Cardiac muscle cell (in vitro differentiated cells and primary cell): ENCODE measurements at regions not wholly inside any gene's neighbourhood (a gene's known extent, or its start where the extent isn't known, plus 50 kb on each side); places are given as distances from the start of the nearest gene placed in this dataset.
"Not testable (repeated sequence)": the region's sequence is repeated elsewhere in the genome, so short reads cannot be mapped to it uniquely, and the experiment has no call there.

ENCODE experiments used
- DNase-seq, 2 donors: peaks; one replicate each; pipeline versions ENCODE4 v3.0.0 to v3.0.0-alpha.2; 2010 to 2017; ENCODE audit warnings: low read depth in 1 of 2, low spot score in 1 of 2
- H3K27ac ChIP-seq: fragments of 200-600 bp; sonication (generic); 2 replicates; pipeline ENCODE4 v1.5.1; 2016
- H3K27me3 ChIP-seq: fragments of 200-600 bp; sonication (generic); 2 replicates; pipeline ENCODE4 v1.6.0; 2016; ENCODE audit warnings: control low read depth
- H3K36me3 ChIP-seq: fragments of 200-600 bp; sonication (generic); 2 replicates; pipeline ENCODE4 v1.5.1; 2016; ENCODE audit warnings: control low read depth
- H3K4me1 ChIP-seq: fragments of 200-600 bp; sonication (generic); 2 replicates; pipeline ENCODE4 v1.8.1; 2017; ENCODE audit warnings: low read depth, mild to moderate bottlenecking, mixed run types
- H3K4me3 ChIP-seq: fragments of 200-600 bp; sonication (generic); 2 replicates; pipeline ENCODE4 v1.5.1; 2016; ENCODE audit warnings: mild to moderate bottlenecking
- H3K9me3 ChIP-seq: fragments of 200-600 bp; sonication (generic); 2 replicates; pipeline ENCODE4 v1.5.1; 2017; ENCODE audit warnings: low read depth, mild to moderate bottlenecking, control low read depth
- CTCF ChIP-seq: IDR thresholded peaks from 2 replicates; pipeline ENCODE4 v1.5.1; 2012; ENCODE audit warnings: low read depth, mild to moderate bottlenecking, low read length

DNA sequence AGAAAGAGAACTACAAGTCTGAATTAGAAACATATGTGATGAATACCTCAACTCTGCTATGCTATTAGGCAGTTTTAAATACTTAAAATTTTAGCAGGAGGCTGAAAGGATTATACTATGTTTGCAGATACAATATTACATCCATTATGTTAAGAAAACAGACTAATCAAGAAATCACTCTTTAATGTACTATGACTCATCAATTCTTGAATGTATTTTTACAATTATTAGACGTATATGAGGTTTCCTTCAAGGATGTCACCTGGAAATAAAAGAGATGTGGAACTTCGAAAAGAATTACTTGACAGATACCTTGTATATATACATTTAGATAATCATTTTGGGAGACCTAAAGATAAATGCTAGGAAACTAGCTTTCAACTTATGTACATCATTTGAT lies 835.6 kb upstream of the MIR17HG start:
- no peak for TF ChIP-seq CTCF
- Histone ChIP-seq H3K9me3 (no peaks in the 10 kb centered on the region), H3K27me3 (no peaks in the 10 kb centered on the region), H3K4me1 (no peaks in the 10 kb centered on the region), H3K27ac (no peak overlapping the region), H3K36me3 (no peaks in the 10 kb centered on the region), H3K4me3 (no peak overlapping the region)
- no peak for DNase-seq

DNA sequence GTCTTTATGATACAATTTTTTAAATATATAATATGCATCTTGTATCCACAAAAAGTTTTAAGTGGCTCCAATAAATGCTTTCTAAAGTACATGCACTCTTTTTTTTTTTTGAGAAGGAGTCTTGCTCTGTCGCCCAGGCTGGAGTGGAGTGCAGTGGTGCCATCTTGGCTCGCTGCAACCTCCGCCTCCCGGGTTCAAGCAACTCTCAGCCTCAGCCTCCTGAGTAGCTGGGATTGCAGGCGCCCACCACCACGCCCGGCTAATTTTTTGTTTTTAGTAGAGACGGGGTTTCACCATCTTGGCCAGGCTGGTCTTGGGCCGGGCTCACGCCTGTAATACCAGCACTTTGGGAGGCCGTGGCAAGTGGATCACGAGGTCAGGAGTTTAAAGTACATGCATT lies 832.8 kb upstream of the MIR17HG start:
- H3K4me1 ChIP-seq, H3K36me3 ChIP-seq, H3K4me3 ChIP-seq, DNase-seq, H3K27ac ChIP-seq, H3K27me3 ChIP-seq, H3K9me3 ChIP-seq: not testable (repeated sequence)

DNA sequence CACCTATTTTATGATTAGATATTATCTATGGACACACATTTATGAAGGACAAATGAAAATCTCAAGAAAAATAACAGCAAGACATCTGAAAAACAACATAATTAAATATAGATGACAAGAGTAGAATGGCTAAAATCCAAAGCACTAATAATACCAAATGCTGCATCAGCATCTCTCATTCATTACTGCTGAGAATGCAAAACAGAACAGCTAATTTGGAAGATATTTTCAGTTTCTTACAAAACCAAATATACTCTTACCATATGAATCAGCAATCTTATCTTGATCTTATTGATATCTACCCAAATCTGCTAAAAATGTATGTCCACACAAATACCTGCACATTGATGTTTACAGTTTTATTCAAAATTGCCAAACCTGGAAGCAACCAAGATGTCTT lies 829.1 kb upstream of the MIR17HG start:
- Histone ChIP-seq H3K4me1 (no peaks in the 10 kb centered on the region), H3K27ac (no peak overlapping the region), H3K36me3 (no peaks in the 10 kb centered on the region), H3K27me3 (no peaks in the 10 kb centered on the region), H3K4me3 (no peak overlapping the region), H3K9me3 (no peaks in the 10 kb centered on the region)
- DNase-seq, result no peak
- TF ChIP-seq CTCF, result no peak

- no peak for DNase-seq
- no peaks in the 10 kb centered on the region for H3K27me3 ChIP-seq
- no peaks in the 10 kb centered on the region for H3K36me3 ChIP-seq
- no peak overlapping the region for H3K27ac ChIP-seq
- TF ChIP-seq CTCF, result no peak
- no peaks in the 10 kb centered on the region for H3K9me3 ChIP-seq
- no peaks in the 10 kb centered on the region for H3K4me1 ChIP-seq
- no peak overlapping the region for H3K4me3 ChIP-seq
Measured at GRCh38 chr13:90519157-90519556, 828.3 kb upstream of the MIR17HG start.

DNA sequence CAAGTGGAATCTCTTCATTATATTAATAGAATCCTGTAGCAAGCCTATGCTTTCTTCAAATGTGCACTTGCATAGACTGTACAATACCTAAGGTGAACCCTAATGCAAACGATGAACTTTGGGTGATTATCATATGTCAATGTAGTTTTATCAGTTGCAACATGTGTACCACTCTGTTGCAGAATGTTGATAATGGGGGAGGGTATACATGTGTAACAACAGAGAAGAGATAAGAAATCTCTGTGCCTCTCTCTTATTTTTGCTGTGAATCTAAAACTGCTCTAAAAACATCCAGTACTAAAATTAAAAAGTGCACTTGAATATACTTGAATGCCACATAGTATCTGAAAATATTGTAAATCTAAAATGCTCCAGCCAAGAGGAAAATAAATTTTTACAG lies 820.8 kb upstream of the MIR17HG start:
- Histone ChIP-seq H3K27ac (no peak overlapping the region), H3K4me3 (no peak overlapping the region), H3K4me1 (no peaks in the 10 kb centered on the region), H3K27me3 (no peaks in the 10 kb centered on the region), H3K9me3 (no peaks in the 10 kb centered on the region), H3K36me3 (no peaks in the 10 kb centered on the region)
- TF ChIP-seq CTCF, result no peak
- DNase-seq, result no peak

DNA sequence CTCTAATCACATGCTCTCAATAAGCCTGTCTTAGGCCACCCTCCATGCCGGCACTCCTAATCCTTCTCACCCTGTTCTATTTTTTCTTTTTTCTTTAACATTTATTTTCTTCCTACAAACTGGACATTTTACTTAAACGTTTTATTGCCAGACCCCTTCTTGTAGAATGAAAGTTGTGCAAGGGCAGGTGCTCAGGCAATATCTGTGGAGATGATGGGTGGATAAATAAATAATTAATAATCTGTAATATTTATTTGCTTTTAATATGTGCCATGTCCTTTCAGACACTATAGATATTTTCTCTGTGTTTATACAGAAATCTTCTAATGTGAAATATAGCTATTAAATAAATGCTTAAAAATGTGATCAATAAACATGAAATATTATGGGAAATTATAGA lies 815.7 kb upstream of the MIR17HG start:
- Histone ChIP-seq H3K9me3 (no peaks in the 10 kb centered on the region), H3K27me3 (no peaks in the 10 kb centered on the region), H3K4me1 (no peaks in the 10 kb centered on the region), H3K27ac (no peak overlapping the region), H3K36me3 (no peaks in the 10 kb centered on the region), H3K4me3 (no peak overlapping the region)
- DNase-seq, result no peak
- no peak for TF ChIP-seq CTCF
